H1 (cell line): ENCODE measurements at regions not wholly inside any gene's neighbourhood (a gene's known extent, or its start where the extent isn't known, plus 50 kb on each side); places are given as distances from the start of the nearest gene placed in this dataset.

Experiments
- CBX5 ChIP-seq: fragments of 300-800, 300-1000 bp; sonication (generic); IDR thresholded peaks from 2 replicates; pipeline ENCODE4 v1.7.1; 2016; ENCODE audit warnings: antibody characterized with exemption, low read length, low read depth
- CREB1 ChIP-seq: IDR thresholded peaks from 2 replicates; pipeline ENCODE4 v1.6.1; 2012; ENCODE audit warnings: inconsistent platforms
- CTCF ChIP-seq, 3 experiments: IDR thresholded peaks; 1 replicate in 2 of 3; 2 replicates in 1 of 3; pipeline versions ENCODE4 v1.5.1 to v1.6.1; 2011; ENCODE audit warnings: low read length in 3 of 3, mild to moderate bottlenecking in 3 of 3, inconsistent platforms in 2 of 3, low read depth in 1 of 3, moderate library complexity in 1 of 3; ENCODE audit not compliant: insufficient read depth in 1 of 3; ENCODE audit errors: control extremely low read depth in 1 of 3
- EGR1 ChIP-seq: IDR thresholded peaks from 2 replicates; pipeline ENCODE4 v1.6.1; 2011; ENCODE audit warnings: low read depth, low read length, borderline replicate concordance
- EZH2 ChIP-seq: fragments of 200-600 bp; sonication (generic); IDR thresholded peaks from 2 replicates; pipeline ENCODE4 v1.7.1; 2012; ENCODE audit warnings: low read depth, mild to moderate bottlenecking, moderate library complexity, low read length, inconsistent platforms; ENCODE audit not compliant: severe bottlenecking
- SIN3A ChIP-seq, 2 experiments: IDR thresholded peaks in 1 of 2; conservative IDR thresholded peaks in 1 of 2; 2 replicates each; pipeline ENCODE4 v1.6.1; 2011 to 2012; ENCODE audit warnings: low read length in 2 of 2, improper control_type of control experiment in 1 of 2, low read depth in 1 of 2, mild to moderate bottlenecking in 1 of 2
- YY1 ChIP-seq: IDR thresholded peaks from 2 replicates; pipeline ENCODE4 v1.6.1; 2011; ENCODE audit warnings: low read depth, mild to moderate bottlenecking, low read length

- no peak for TF ChIP-seq CTCF (IDR thresholded peaks at IDR 0.05; ENCODE audit: control extremely low read depth in 1 of 3, insufficient read depth in 1 of 3, low read depth in 1 of 3, low read length in 3 of 3)
- no peak for TF ChIP-seq EGR1
- no peak for TF ChIP-seq EZH2
- TF ChIP-seq CBX5, result no peak
- TF ChIP-seq YY1, result no peak
- TF ChIP-seq CREB1, result no peak
- no peak for TF ChIP-seq SIN3A (conservative IDR thresholded peaks at IDR 0.05 in 1 of 2, IDR thresholded peaks at IDR 0.05 in 1 of 2; ENCODE audit: low read depth in 1 of 2, low read length in 2 of 2)
Observed at GRCh38 chr4:136748773-136749172, 783.5 kb downstream of the PCDH18 start.
